Mesothelial cell of epicardium (in vitro differentiated cells): ENCODE measurements at regions not wholly inside any gene's neighbourhood (a gene's known extent, or its start where the extent isn't known, plus 50 kb on each side); places are given as distances from the start of the nearest gene placed in this dataset.

ENCODE experiments used
- DNase-seq, 2 experiments: peaks; one replicate each; pipeline ENCODE4 v3.0.0; 2021; ENCODE audit warnings: low spot score in 2 of 2; ENCODE audit not compliant: unreplicated experiment in 2 of 2
- H3K27ac Mint-ChIP-seq: 2 replicates; pipeline ENCODE4 v1.8.0; 2021; ENCODE audit warnings: mixed read lengths
- H3K27me3 Mint-ChIP-seq: 2 replicates; pipeline ENCODE4 v1.8.0; 2021; ENCODE audit warnings: low read depth, mixed read lengths
- H3K36me3 Mint-ChIP-seq: 2 replicates; pipeline ENCODE4 v1.8.0; 2021; ENCODE audit warnings: mixed read lengths
- H3K4me1 Mint-ChIP-seq: 2 replicates; pipeline ENCODE4 v1.8.0; 2021; ENCODE audit warnings: mixed read lengths
- H3K4me3 Mint-ChIP-seq: 2 replicates; pipeline ENCODE4 v1.8.0; 2021; ENCODE audit warnings: mild to moderate bottlenecking, moderate library complexity, mixed read lengths
- H3K9me3 Mint-ChIP-seq: 2 replicates; pipeline ENCODE4 v1.8.0; 2021; ENCODE audit warnings: mixed read lengths
- TF ChIP-seq, protein P1 (sequence below): fragments of 200-600 bp; sonication (generic); IDR thresholded peaks from one replicate; pipeline ENCODE4 v1.5.0; 2021; ENCODE audit warnings: antibody characterized with exemption; ENCODE audit not compliant: unreplicated experiment

DNA sequence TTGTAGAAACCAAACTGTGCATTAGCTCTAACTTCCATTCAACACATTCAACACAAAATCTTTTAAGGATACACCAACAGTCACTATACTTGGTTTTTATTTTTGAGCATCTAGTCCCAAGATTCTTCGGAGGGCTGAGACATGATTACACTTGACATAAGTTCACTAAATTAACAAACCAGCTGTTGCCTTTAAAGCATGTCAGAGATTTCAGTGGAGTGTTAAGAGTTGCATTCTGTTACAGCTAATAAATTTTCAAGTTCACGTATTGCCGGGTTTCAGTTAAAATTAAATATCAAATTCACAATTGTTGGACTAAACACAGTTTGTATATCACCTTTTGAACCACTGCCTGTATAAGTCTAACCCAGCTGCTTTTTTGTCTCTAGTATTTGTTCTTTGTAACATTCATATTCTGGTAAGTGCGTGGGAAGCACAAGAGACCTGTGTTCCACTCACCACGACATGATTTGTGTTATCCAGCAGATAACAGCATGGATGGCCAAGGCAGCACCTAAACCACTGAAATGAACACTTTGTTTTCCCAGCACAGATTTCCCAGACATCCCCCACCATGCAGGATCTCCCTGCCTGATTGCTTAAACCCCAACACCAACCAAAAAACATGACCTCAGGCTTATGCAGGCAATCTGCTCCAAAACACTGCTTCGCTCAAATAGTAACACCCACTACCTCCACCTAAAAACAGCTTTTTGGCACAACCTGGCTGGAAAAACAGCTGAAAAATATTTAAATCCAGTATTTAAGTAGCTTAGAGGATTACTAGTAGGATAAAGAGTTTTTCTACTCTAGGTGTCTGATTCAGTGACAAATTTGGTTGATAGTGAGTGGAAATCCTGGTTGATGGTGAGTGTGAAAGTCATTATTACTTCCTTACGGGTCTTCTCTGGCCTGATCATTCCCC lies 286.5 kb upstream of the NT5E start:
- H3K27me3 Mint-ChIP-seq = peaks cover 7% of the 10 kb centered on the region
- TF ChIP-seq, protein P1, sequence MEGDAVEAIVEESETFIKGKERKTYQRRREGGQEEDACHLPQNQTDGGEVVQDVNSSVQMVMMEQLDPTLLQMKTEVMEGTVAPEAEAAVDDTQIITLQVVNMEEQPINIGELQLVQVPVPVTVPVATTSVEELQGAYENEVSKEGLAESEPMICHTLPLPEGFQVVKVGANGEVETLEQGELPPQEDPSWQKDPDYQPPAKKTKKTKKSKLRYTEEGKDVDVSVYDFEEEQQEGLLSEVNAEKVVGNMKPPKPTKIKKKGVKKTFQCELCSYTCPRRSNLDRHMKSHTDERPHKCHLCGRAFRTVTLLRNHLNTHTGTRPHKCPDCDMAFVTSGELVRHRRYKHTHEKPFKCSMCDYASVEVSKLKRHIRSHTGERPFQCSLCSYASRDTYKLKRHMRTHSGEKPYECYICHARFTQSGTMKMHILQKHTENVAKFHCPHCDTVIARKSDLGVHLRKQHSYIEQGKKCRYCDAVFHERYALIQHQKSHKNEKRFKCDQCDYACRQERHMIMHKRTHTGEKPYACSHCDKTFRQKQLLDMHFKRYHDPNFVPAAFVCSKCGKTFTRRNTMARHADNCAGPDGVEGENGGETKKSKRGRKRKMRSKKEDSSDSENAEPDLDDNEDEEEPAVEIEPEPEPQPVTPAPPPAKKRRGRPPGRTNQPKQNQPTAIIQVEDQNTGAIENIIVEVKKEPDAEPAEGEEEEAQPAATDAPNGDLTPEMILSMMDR = no peak
- no peak for DNase-seq
- no peak overlapping the region for H3K27ac Mint-ChIP-seq
- no peak overlapping the region for H3K4me3 Mint-ChIP-seq
- H3K4me1 Mint-ChIP-seq = no peaks in the 10 kb centered on the region
- H3K9me3 Mint-ChIP-seq = no peaks in the 10 kb centered on the region
- H3K36me3 Mint-ChIP-seq = no peaks in the 10 kb centered on the region

DNA sequence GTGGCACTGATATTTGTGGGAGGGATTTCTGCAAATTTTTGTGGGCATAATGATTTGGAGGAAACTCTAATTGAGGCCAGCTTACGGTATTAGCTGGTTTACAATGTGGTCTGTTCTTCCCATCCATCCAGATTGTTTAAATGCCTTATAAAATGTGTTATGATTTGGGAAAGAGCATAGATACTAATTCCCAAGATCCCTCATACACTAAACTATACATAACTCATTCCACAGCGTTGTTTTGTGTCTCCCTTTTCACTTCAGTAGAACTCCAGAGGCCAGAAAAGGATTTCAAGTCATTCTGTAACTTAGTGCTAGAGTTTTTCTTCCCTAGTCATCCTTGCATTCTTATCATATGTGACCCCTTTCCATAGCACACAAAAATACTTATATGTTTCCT lies 292.6 kb upstream of the NT5E start:
- TF ChIP-seq, protein P1 = no peak
- Mint-ChIP-seq H3K27me3 (peaks cover 3% of the 10 kb centered on the region), H3K4me3 (no peak overlapping the region), H3K9me3 (peaks cover 6% of the 10 kb centered on the region), H3K4me1 (no peaks in the 10 kb centered on the region), H3K36me3 (no peaks in the 10 kb centered on the region), H3K27ac (no peak overlapping the region)
- DNase-seq = no peak

GRCh38 chr6:85143676-85144075 lies 306.2 kb upstream of the NT5E start:
- H3K4me3 Mint-ChIP-seq = no peak overlapping the region
- no peaks in the 10 kb centered on the region for H3K4me1 Mint-ChIP-seq
- no peak for DNase-seq
- H3K27ac Mint-ChIP-seq = no peak overlapping the region
- TF ChIP-seq, protein P1 = no peak
- peaks cover 15% of the 10 kb centered on the region for H3K9me3 Mint-ChIP-seq
- no peaks in the 10 kb centered on the region for H3K36me3 Mint-ChIP-seq
- H3K27me3 Mint-ChIP-seq = peaks cover 26% of the 10 kb centered on the region

DNA sequence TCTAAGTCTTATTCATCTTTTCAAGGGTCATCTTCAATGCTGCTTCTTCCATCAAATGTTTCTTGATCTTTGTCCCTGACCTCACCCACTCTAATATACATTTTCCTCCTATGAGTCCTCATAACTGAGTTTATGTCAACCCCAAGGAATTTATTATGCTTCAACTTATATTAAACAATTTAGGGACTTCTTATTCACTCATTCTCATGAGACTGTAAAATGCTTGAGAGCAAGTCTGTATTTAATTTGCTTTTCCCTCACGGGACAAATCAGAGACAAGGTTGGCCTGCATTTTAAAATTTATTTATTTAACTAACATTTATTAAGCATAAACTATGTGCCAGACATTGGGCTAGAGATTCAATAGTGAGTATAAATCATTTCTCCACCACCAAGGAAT lies 312.0 kb upstream of the NT5E start:
- Mint-ChIP-seq H3K4me3 (no peak overlapping the region), H3K9me3 (no peaks in the 10 kb centered on the region), H3K36me3 (no peaks in the 10 kb centered on the region), H3K27me3 (peaks cover 32% of the 10 kb centered on the region), H3K4me1 (no peaks in the 10 kb centered on the region), H3K27ac (no peak overlapping the region)
- no peak for DNase-seq
- TF ChIP-seq, protein P1 = no peak

- H3K36me3 Mint-ChIP-seq = no peaks in the 10 kb centered on the region
- no peak overlapping the region for H3K4me3 Mint-ChIP-seq
- TF ChIP-seq, protein P1 = no peak
- H3K27me3 Mint-ChIP-seq = peaks cover 26% of the 10 kb centered on the region
- no peak for DNase-seq
- no peaks in the 10 kb centered on the region for H3K4me1 Mint-ChIP-seq
- H3K9me3 Mint-ChIP-seq = no peaks in the 10 kb centered on the region
- no peak overlapping the region for H3K27ac Mint-ChIP-seq
Measured at GRCh38 chr6:85136310-85136709, 313.6 kb upstream of the NT5E start.
